DMS114 treated with DMSO at 0.1 percent for 48 hours (cell line): ENCODE measurements at regions not wholly inside any gene's neighbourhood (a gene's known extent, or its start where the extent isn't known, plus 50 kb on each side); places are given as distances from the start of the nearest gene placed in this dataset.

Source experiments
- DNase-seq: peaks from one replicate; lab custom pipeline; 2025; ENCODE audit not compliant: unreplicated experiment; lab: John Stamatoyannopoulos, UW

- no peak for DNase-seq
Observed at GRCh38 chr5:164360589-164360988, 855.2 kb downstream of the MAT2B start.

- DNase-seq: no peak
Observed at GRCh38 chr5:164361986-164362385, 856.6 kb downstream of the MAT2B start.

GRCh38 chr5:164362835-164363234 lies 857.4 kb downstream of the MAT2B start:
- DNase-seq: no peak

- DNase-seq: no peak
Observed at GRCh38 chr5:164364237-164365208, 859.1 kb downstream of the MAT2B start.

- no peak for DNase-seq
Observed at GRCh38 chr5:164370841-164371240, 865.4 kb downstream of the MAT2B start.

- no peak for DNase-seq
Observed at GRCh38 chr5:164372892-164373291, 867.5 kb downstream of the MAT2B start.

GRCh38 chr5:164373876-164374275 lies 868.5 kb downstream of the MAT2B start:
- no peak for DNase-seq

- DNase-seq: no peak
Observed at GRCh38 chr5:164375051-164375450, 869.6 kb downstream of the MAT2B start.

- no peak for DNase-seq
Observed at GRCh38 chr5:164376843-164377242, 871.4 kb downstream of the MAT2B start.

- DNase-seq: no peak
Observed at GRCh38 chr5:164377746-164378145, 872.3 kb downstream of the MAT2B start.

- no peak for DNase-seq
Observed at GRCh38 chr5:164383662-164384061, 878.2 kb downstream of the MAT2B start.

GRCh38 chr5:164392531-164392930 lies 887.1 kb downstream of the MAT2B start:
- DNase-seq: no peak

- no peak for DNase-seq
Observed at GRCh38 chr5:164394686-164395194, 889.3 kb downstream of the MAT2B start.

- no peak for DNase-seq
Observed at GRCh38 chr5:164412531-164412930, 907.1 kb downstream of the MAT2B start.

GRCh38 chr5:164420161-164420560 lies 914.7 kb downstream of the MAT2B start:
- DNase-seq: no peak

- no peak for DNase-seq
Observed at GRCh38 chr5:164422400-164422799, 917.0 kb downstream of the MAT2B start.

GRCh38 chr5:164431634-164432304 lies 926.4 kb downstream of the MAT2B start:
- DNase-seq: no peak

- DNase-seq: no peak
Observed at GRCh38 chr5:164433106-164433870, 927.9 kb downstream of the MAT2B start.

- no peak for DNase-seq
Observed at GRCh38 chr5:164435576-164435975, 930.2 kb downstream of the MAT2B start.

GRCh38 chr5:164439799-164440198 lies 934.4 kb downstream of the MAT2B start:
- DNase-seq: no peak

GRCh38 chr5:164449460-164449859 lies 944.0 kb downstream of the MAT2B start:
- DNase-seq: no peak
